Neuronal stem cell (in vitro differentiated cells): ENCODE measurements at regions not wholly inside any gene's neighbourhood (a gene's known extent, or its start where the extent isn't known, plus 50 kb on each side); places are given as distances from the start of the nearest gene placed in this dataset.

ENCODE experiments used
- DNase-seq: peaks from one replicate; pipeline ENCODE4 v3.0.0-alpha.2; 2013; ENCODE audit warnings: low spot score
- H2AFZ ChIP-seq: one replicate; pipeline ENCODE4 v1.6.1; 2013; ENCODE audit warnings: mild to moderate bottlenecking, low read length, inconsistent platforms
- H2AK5ac ChIP-seq: 2 replicates; pipeline ENCODE4 v1.6.1; 2013; ENCODE audit warnings: low read depth, mild to moderate bottlenecking, inconsistent platforms, low read length, moderate library complexity, mixed read lengths
- H2BK120ac ChIP-seq: 2 replicates; pipeline ENCODE4 v1.6.1; 2013; ENCODE audit warnings: low read depth, mild to moderate bottlenecking, inconsistent platforms, low read length, moderate library complexity, mixed read lengths
- H2BK12ac ChIP-seq: one replicate; pipeline ENCODE4 v1.6.1; 2013; ENCODE audit warnings: low read length, inconsistent platforms
- H2BK15ac ChIP-seq: 2 replicates; pipeline ENCODE4 v1.6.1; 2013; ENCODE audit warnings: mild to moderate bottlenecking, low read length, inconsistent platforms, mixed read lengths
- H2BK5ac ChIP-seq: one replicate; pipeline ENCODE4 v1.6.1; 2013; ENCODE audit warnings: inconsistent platforms, mild to moderate bottlenecking, low read length, moderate library complexity
- H3K14ac ChIP-seq: one replicate; pipeline ENCODE4 v1.6.1; 2013; ENCODE audit warnings: low read length, inconsistent platforms
- H3K18ac ChIP-seq: 2 replicates; pipeline ENCODE4 v1.6.1; 2013; ENCODE audit warnings: low read length, inconsistent platforms
- H3K23ac ChIP-seq: 2 replicates; pipeline ENCODE4 v1.6.1; 2013; ENCODE audit warnings: low read depth, mild to moderate bottlenecking, mixed read lengths, low read length, inconsistent platforms; ENCODE audit not compliant: poor library complexity
- H3K27ac ChIP-seq: replicated peaks from 3 replicates; pipeline ENCODE4 v1.5.1; 2013; ENCODE audit warnings: low read length, inconsistent platforms
- H3K27me3 ChIP-seq, 3 experiments: 2 replicates each; pipeline ENCODE4 v1.6.1; 2013; ENCODE audit warnings: low read length in 3 of 3, mild to moderate bottlenecking in 2 of 3, inconsistent platforms in 1 of 3, low read depth in 1 of 3, mixed read lengths in 1 of 3, moderate library complexity in 1 of 3; ENCODE audit not compliant: control insufficient read depth in 3 of 3, insufficient read depth in 3 of 3
- H3K36me3 ChIP-seq, 2 donors: replicated peaks in 1 of 2; 2 replicates each; pipeline ENCODE4 v1.6.1; 2013; ENCODE audit warnings: low read length in 2 of 2; ENCODE audit not compliant: control insufficient read depth in 2 of 2, insufficient read depth in 2 of 2
- H3K4ac ChIP-seq: 2 replicates; pipeline ENCODE4 v1.6.1; 2013; ENCODE audit warnings: inconsistent platforms, mild to moderate bottlenecking, low read length, moderate library complexity
- H3K4me1 ChIP-seq, 2 donors: 1 replicate in 1 of 2; 2 replicates in 1 of 2; pipeline ENCODE4 v1.6.1; 2013; ENCODE audit warnings: low read length in 2 of 2, low read depth in 1 of 2; ENCODE audit not compliant: control insufficient read depth in 2 of 2, insufficient read depth in 1 of 2
- H3K4me2 ChIP-seq: one replicate; pipeline ENCODE4 v1.6.1; 2013; ENCODE audit warnings: mild to moderate bottlenecking, low read length, inconsistent platforms; ENCODE audit not compliant: insufficient read depth, poor library complexity, severe bottlenecking
- H3K4me3 ChIP-seq, 2 donors: 2 replicates each; pipeline ENCODE4 v1.5.1; 2013; ENCODE audit warnings: low read length in 2 of 2, mild to moderate bottlenecking in 2 of 2, inconsistent platforms in 1 of 2, moderate library complexity in 1 of 2
- H3K79me1 ChIP-seq: one replicate; pipeline ENCODE4 v1.6.1; 2013; ENCODE audit warnings: low read depth, mild to moderate bottlenecking, inconsistent platforms, low read length, moderate library complexity
- H3K9ac ChIP-seq: one replicate; pipeline ENCODE4 v1.6.1; 2013; ENCODE audit warnings: mild to moderate bottlenecking, low read depth, low read length, inconsistent platforms; ENCODE audit not compliant: poor library complexity
- H3K9me3 ChIP-seq, 2 donors: replicated peaks in 1 of 2; 2 replicates each; pipeline versions ENCODE3 to v1.6.1; 2013; ENCODE audit warnings: low read length in 2 of 2, mild to moderate bottlenecking in 2 of 2, inconsistent platforms in 1 of 2, low read depth in 1 of 2, mixed read lengths in 1 of 2, moderate library complexity in 1 of 2; ENCODE audit not compliant: control insufficient read depth in 2 of 2, insufficient read depth in 1 of 2
- H4K8ac ChIP-seq: one replicate; pipeline ENCODE4 v1.6.1; 2013; ENCODE audit warnings: low read depth, mild to moderate bottlenecking, inconsistent platforms, low read length, moderate library complexity
- H4K91ac ChIP-seq: one replicate; pipeline ENCODE4 v1.6.1; 2013; ENCODE audit warnings: low read length, low read depth, mild to moderate bottlenecking, inconsistent platforms; ENCODE audit not compliant: poor library complexity
- WGBS, 2 donors: extraction: QIAGEN DNeasy Blood & Tissue Kit; methylation state at CpG; one replicate each; pipeline ENCODE4 v1.1.7; 2013; ENCODE audit warnings: missing lambda C conversion rate in 2 of 2, mixed read lengths in 1 of 2; ENCODE audit not compliant: insufficient read length in 2 of 2, insufficient replicate concordance in 1 of 2; ENCODE audit errors: extremely low coverage in 2 of 2; 5-methylcytosine and 5-hydroxymethylcytosine counted together

- no peak overlapping the region for H3K4me3 ChIP-seq
- H3K18ac ChIP-seq = no peak overlapping the region
- no peaks in the 10 kb centered on the region for H3K9me3 ChIP-seq
- no peak overlapping the region for H2AK5ac ChIP-seq
- H2BK5ac ChIP-seq = no peak overlapping the region
- H3K23ac ChIP-seq = no peak overlapping the region
- DNase-seq = no peak
- H3K9ac ChIP-seq = no peak overlapping the region
- no peak overlapping the region for H4K91ac ChIP-seq
- no peak overlapping the region for H3K4ac ChIP-seq
- WGBS, 2 donors = no CpG with 5 or more reads among the region's 1 CpG
- H4K8ac ChIP-seq = no peak overlapping the region
- no peaks in the 10 kb centered on the region for H3K79me1 ChIP-seq
- H3K14ac ChIP-seq = no peak overlapping the region
- H3K4me2 ChIP-seq = no peak overlapping the region
- H3K4me1 ChIP-seq = no peaks in the 10 kb centered on the region
- no peak overlapping the region for H2BK120ac ChIP-seq
- no peaks in the 10 kb centered on the region for H3K36me3 ChIP-seq
- no peak overlapping the region for H2BK15ac ChIP-seq
- no peak overlapping the region for H2BK12ac ChIP-seq
- H3K27ac ChIP-seq = no peak overlapping the region
- no peaks in the 10 kb centered on the region for H3K27me3 ChIP-seq
- no peak overlapping the region for H2AFZ ChIP-seq
These were observed 73.8 kb upstream of the FAM98A start for GRCh38 chr2:33672896-33673295.

GRCh38 chr2:33672389-33672788 is 73.3 kb upstream of the FAM98A start:
- H2AFZ ChIP-seq = no peak overlapping the region
- H3K4me1 ChIP-seq = no peaks in the 10 kb centered on the region
- H3K4me3 ChIP-seq = no peak overlapping the region
- H3K9ac ChIP-seq = no peak overlapping the region
- no peak overlapping the region for H4K91ac ChIP-seq
- no peak overlapping the region for H2AK5ac ChIP-seq
- no peak for DNase-seq
- H2BK15ac ChIP-seq = no peak overlapping the region
- no peak overlapping the region for H3K18ac ChIP-seq
- no peak overlapping the region for H2BK120ac ChIP-seq
- no peaks in the 10 kb centered on the region for H3K36me3 ChIP-seq
- no peaks in the 10 kb centered on the region for H3K27me3 ChIP-seq
- H3K14ac ChIP-seq = no peak overlapping the region
- WGBS, 2 donors = no CpG with 5 or more reads among the region's 1 CpG
- H3K4me2 ChIP-seq = no peak overlapping the region
- no peak overlapping the region for H2BK12ac ChIP-seq
- no peak overlapping the region for H3K27ac ChIP-seq
- no peak overlapping the region for H3K23ac ChIP-seq
- no peak overlapping the region for H2BK5ac ChIP-seq
- H3K4ac ChIP-seq = no peak overlapping the region
- H4K8ac ChIP-seq = no peak overlapping the region
- H3K9me3 ChIP-seq = no peaks in the 10 kb centered on the region
- H3K79me1 ChIP-seq = no peaks in the 10 kb centered on the region

DNA sequence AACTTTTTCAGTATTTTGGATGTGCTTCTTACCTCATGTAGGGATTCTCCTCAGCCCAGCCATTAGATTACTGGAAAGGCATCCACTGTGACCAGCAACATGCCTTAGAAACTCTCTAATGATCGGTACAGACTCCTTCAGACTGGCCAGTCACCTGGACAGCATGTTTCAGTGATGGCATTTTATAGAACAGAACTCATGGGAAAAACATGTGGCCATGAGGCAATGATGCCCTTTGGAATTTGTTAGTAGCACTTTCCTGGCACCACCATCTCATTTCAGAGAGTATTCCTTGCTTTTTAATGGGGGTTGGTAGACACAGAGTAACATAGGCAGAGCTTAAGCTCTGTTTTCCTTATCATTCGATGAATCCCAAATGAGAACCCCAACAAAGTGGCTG is 72.1 kb upstream of the FAM98A start:
- Histone ChIP-seq H4K8ac (no peak overlapping the region), H3K14ac (no peak overlapping the region), H3K79me1 (no peaks in the 10 kb centered on the region), H3K27me3 (no peaks in the 10 kb centered on the region), H2BK15ac (no peak overlapping the region), H3K4me1 (no peaks in the 10 kb centered on the region), H3K4ac (no peak overlapping the region), H2BK120ac (no peak overlapping the region), H3K4me2 (no peak overlapping the region), H3K9me3 (peaks cover 0 to 2% of the 10 kb centered on the region in 2 donors), H2BK5ac (no peak overlapping the region), H3K23ac (no peak overlapping the region), H4K91ac (no peak overlapping the region), H2AFZ (no peak overlapping the region), H3K9ac (no peak overlapping the region), H2BK12ac (no peak overlapping the region), H3K27ac (no peak overlapping the region), H2AK5ac (no peak overlapping the region), H3K36me3 (no peaks in the 10 kb centered on the region), H3K18ac (no peak overlapping the region), H3K4me3 (no peak overlapping the region)
- no CpG with 5 or more reads among the region's 2 CpGs for WGBS, 2 donors
- no peak for DNase-seq

DNA sequence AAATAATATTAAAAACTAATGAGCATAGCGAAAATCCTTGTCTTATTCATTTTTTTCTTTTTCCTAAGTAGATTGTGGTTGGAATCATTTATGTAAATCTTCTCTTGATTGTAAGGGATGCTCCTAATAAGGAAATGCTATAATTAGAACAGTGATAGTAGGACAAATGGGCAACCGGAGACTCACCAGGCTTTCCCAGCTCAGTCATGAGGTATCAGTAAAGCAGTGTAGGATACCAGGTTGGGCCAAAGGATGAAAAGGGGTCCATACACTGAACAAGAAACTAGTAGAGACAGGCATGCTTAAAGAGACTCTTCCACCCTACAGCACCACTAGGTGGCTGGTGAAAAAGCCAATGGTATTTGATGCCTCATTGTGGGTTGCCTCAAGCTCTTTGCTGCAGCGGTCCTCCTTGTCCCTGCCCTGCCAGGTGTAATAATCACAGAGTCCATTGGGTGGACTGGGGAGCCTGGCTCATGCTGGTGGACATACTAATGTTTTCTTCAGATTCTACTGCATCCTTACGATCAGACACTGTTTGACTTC is 71.4 kb upstream of the FAM98A start:
- H3K9me3 ChIP-seq = peaks cover 0 to 2% of the 10 kb centered on the region in 2 donors
- DNase-seq = no peak

More for the DNA sequence above, 71.4 kb upstream of the FAM98A start:
- no peak overlapping the region for H2BK15ac ChIP-seq
- no peak overlapping the region for H3K18ac ChIP-seq
- WGBS, 2 donors = no CpG with 5 or more reads among the region's 4 CpGs
- H3K4me3 ChIP-seq = no peak overlapping the region
- H3K4ac ChIP-seq = no peak overlapping the region
- no peak overlapping the region for H2BK12ac ChIP-seq
- H3K4me1 ChIP-seq = no peaks in the 10 kb centered on the region
- no peak overlapping the region for H2BK120ac ChIP-seq
- no peaks in the 10 kb centered on the region for H3K27me3 ChIP-seq
- H3K23ac ChIP-seq = no peak overlapping the region
- H3K4me2 ChIP-seq = no peak overlapping the region
- H3K14ac ChIP-seq = no peak overlapping the region
- H3K36me3 ChIP-seq = no peaks in the 10 kb centered on the region
- H2AK5ac ChIP-seq = no peak overlapping the region
- no peak overlapping the region for H3K9ac ChIP-seq
- no peak overlapping the region for H4K91ac ChIP-seq
- H2BK5ac ChIP-seq = no peak overlapping the region
- no peaks in the 10 kb centered on the region for H3K79me1 ChIP-seq
- no peak overlapping the region for H3K27ac ChIP-seq
- H2AFZ ChIP-seq = no peak overlapping the region
- H4K8ac ChIP-seq = no peak overlapping the region
